ENCODE measurements at regions not wholly inside any gene's neighbourhood (a gene's known extent, or its start where the extent isn't known, plus 50 kb on each side); places are given as distances from the start of the nearest gene placed in this dataset.
A peak's percentile ranks its signal among the peaks of the same experiment; 100 is the strongest.

DNA sequence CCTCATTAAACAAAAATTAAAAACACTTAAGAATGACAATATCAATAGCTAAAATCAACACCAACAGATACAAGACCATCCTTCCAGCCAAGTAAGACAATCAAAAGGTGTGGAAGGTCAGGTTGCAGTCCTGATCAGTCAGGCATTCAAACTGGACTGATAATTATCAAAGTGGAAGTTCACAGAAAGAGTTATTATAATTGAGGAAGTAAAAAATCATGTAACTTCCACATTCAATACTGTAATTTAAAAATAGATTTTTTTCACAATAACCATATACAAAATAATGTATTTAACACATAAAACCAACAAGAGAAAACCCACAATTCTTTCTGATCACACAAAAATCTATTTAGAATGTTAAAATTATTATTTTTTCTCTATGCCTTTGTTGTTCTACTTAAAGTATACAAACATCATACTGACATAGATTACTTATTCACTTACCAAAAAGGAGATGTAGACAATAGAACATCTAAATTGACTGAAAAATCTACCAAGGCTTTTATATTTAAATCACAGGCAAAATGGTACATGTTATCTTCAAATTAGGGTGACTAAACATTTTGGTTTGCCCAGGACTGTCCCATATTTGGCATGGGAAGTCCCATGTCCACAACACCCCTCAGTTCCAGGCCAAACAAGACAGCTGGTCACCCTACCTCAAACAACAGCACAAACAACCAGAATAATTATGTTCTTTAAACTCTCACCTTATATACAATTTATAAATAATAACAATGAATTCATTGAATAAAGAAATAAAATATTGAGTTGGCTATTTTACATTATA lies 142.5 kb upstream of the SLC24A2 start:
- Histone ChIP-seq H3K27ac (no peak overlapping the region), H3K79me2 (no peaks in the 10 kb centered on the region), H3K4me2 (ENCODE audit: low read length) (no peak overlapping the region), H3K4me3 (ENCODE audit: low read depth, low read length) (no peak overlapping the region), H3K9me3 (ENCODE audit: control insufficient read depth, low read length) (no peaks in the 10 kb centered on the region), H3K27me3 (ENCODE audit: control insufficient read depth, insufficient read depth, low read length) (no peaks in the 10 kb centered on the region), H2AFZ (no peak overlapping the region), H3K4me1 (no peaks in the 10 kb centered on the region), H3K36me3 (ENCODE audit: control insufficient read depth, insufficient read depth, low read length) (no peaks in the 10 kb centered on the region), H3K9ac (no peak overlapping the region)
- TF ChIP-seq, protein P1, sequence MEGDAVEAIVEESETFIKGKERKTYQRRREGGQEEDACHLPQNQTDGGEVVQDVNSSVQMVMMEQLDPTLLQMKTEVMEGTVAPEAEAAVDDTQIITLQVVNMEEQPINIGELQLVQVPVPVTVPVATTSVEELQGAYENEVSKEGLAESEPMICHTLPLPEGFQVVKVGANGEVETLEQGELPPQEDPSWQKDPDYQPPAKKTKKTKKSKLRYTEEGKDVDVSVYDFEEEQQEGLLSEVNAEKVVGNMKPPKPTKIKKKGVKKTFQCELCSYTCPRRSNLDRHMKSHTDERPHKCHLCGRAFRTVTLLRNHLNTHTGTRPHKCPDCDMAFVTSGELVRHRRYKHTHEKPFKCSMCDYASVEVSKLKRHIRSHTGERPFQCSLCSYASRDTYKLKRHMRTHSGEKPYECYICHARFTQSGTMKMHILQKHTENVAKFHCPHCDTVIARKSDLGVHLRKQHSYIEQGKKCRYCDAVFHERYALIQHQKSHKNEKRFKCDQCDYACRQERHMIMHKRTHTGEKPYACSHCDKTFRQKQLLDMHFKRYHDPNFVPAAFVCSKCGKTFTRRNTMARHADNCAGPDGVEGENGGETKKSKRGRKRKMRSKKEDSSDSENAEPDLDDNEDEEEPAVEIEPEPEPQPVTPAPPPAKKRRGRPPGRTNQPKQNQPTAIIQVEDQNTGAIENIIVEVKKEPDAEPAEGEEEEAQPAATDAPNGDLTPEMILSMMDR (IDR thresholded peaks at IDR 0.05): no peak

DNA sequence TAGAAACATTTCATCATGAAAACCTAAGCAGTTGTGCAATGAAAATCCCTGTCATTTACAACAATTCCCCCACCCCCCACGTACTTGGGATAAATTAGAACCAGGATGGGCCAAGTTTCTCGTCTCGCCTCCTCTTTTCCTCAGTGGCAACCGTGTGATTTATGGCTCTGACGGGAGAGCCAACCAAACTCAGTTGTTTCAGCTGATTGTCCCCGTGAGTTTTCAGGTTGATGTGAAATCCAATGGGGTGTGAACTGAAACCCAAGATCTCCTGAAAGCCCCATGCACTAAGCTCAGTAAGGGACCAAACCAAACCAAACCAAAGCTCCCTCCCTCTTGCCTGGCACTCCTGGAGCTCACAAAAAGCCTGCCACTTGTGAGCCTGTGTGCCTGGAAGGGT lies 138.7 kb upstream of the SLC24A2 start:
- Histone ChIP-seq H3K9ac (no peak overlapping the region), H3K27me3 (ENCODE audit: control insufficient read depth, insufficient read depth, low read length) (no peaks in the 10 kb centered on the region), H3K4me1 (peaks cover 2% of the 10 kb centered on the region), H2AFZ (no peak overlapping the region), H3K4me2 (ENCODE audit: low read length) (no peak overlapping the region), H3K36me3 (ENCODE audit: control insufficient read depth, insufficient read depth, low read length) (no peaks in the 10 kb centered on the region), H3K9me3 (ENCODE audit: control insufficient read depth, low read length) (no peaks in the 10 kb centered on the region), H3K79me2 (no peaks in the 10 kb centered on the region), H3K27ac (no peak overlapping the region), H3K4me3 (ENCODE audit: low read depth, low read length) (no peak overlapping the region)
- TF ChIP-seq, protein P1 (IDR thresholded peaks at IDR 0.05): no peak

DNA sequence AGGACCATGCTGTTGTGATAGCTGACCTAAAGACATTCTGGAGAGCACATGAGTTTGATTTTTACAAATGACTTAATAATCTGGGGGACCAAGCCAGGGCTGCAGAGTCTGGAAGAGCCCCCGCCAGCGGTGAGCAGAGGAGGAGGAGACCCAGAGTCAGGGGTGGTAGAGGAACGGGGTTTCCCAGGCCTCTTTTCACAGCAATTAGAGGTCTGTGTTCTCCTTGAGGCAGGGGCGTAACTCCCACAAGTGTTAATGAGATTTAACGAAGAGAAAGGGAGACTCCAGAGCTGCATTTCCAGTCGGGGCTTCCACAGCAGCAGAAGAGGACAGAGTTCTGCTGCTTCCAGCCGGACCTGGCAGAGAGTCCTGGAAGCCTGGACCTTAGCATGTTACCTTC lies 137.9 kb upstream of the SLC24A2 start:
- TF ChIP-seq, protein P1 (IDR thresholded peaks at IDR 0.05): no peak
- Histone ChIP-seq H3K4me2 (ENCODE audit: low read length) (no peak overlapping the region), H3K27ac (no peak overlapping the region), H3K36me3 (ENCODE audit: control insufficient read depth, insufficient read depth, low read length) (no peaks in the 10 kb centered on the region), H3K27me3 (ENCODE audit: control insufficient read depth, insufficient read depth, low read length) (no peaks in the 10 kb centered on the region), H2AFZ (no peak overlapping the region), H3K9ac (no peak overlapping the region), H3K4me1 (peaks cover 2% of the 10 kb centered on the region), H3K4me3 (ENCODE audit: low read depth, low read length) (no peak overlapping the region), H3K9me3 (ENCODE audit: control insufficient read depth, low read length) (no peaks in the 10 kb centered on the region), H3K79me2 (no peaks in the 10 kb centered on the region)

DNA sequence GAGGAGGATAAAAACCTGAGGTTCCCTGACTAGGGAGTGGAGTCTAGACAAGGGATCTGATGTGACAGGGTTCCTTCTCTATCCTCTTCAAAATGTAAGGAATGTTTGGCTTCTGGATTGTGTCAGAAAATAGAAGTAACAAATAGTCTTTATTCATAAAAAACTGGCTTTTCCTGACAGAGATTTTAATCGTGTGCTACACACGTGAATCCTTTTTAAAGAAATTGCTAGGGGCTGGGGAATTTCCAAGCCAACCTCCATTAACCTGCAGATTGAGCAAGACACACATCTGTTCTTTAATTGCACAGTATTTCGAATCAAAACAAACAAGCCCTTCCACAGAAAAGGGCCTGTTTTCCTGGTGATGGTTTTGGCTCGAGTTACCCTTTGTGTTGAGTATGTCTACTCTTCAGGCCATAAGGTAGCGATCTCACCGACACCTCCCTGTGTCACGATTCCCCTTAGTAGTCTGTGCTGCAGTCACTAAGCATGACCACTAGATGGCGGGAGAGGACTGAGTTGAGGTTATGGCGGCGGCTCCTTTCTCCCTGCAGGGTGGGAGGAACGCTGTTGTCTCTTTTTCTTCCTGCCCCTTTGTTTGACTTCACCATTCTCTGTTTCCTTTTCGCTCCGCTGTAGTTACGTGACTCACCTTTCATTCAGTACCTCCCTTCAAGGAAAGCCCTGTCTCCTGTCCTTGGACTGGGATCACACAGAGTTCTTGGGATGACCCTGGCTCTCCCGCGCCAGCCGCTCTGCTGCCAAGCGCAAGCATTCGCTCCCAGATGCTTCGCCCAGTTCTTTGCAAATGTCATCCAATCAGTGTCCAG lies 137.1 kb upstream of the SLC24A2 start:
- H3K36me3 ChIP-seq (ENCODE audit: control insufficient read depth, insufficient read depth, low read length): no peaks in the 10 kb centered on the region
- peak overlapping the region; percentile 48 for H3K4me3 ChIP-seq (ENCODE audit: low read depth, low read length)
- no peak overlapping the region for H3K9ac ChIP-seq
- H3K9me3 ChIP-seq (ENCODE audit: control insufficient read depth, low read length): no peaks in the 10 kb centered on the region
- no peaks in the 10 kb centered on the region for H3K27me3 ChIP-seq (ENCODE audit: control insufficient read depth, insufficient read depth, low read length)
- peak overlapping the region; percentile 94 for H3K4me2 ChIP-seq (ENCODE audit: low read length)
- TF ChIP-seq, protein P1 (IDR thresholded peaks at IDR 0.05): peak; percentile 81
- H3K27ac ChIP-seq: no peak overlapping the region
- peaks cover 2% of the 10 kb centered on the region for H3K4me1 ChIP-seq
- peak overlapping the region; percentile 61 for H2AFZ ChIP-seq
- H3K79me2 ChIP-seq: no peaks in the 10 kb centered on the region
